Coronary artery (tissue), 2 donors: ENCODE measurements at regions not wholly inside any gene's neighbourhood (a gene's known extent, or its start where the extent isn't known, plus 50 kb on each side); places are given as distances from the start of the nearest gene placed in this dataset.
A peak's percentile ranks its signal among the peaks of the same experiment; 100 is the strongest.

Experiments
- DNase-seq: peaks from one replicate; pipeline ENCODE4 v3.0.0-alpha.2; 2017; ENCODE audit warnings: low spot score
- H3K27ac ChIP-seq, 2 donors: fragments of 200-600 bp; sonication (generic); one replicate each; pipeline ENCODE4 v1.5.1; 2016 to 2019
- H3K4me3 ChIP-seq: fragments of 200-600 bp; sonication (generic); 2 replicates; pipeline ENCODE4 v1.5.1; 2016; ENCODE audit warnings: mild to moderate bottlenecking, moderate library complexity
- TF ChIP-seq, protein P1 (sequence below): fragments of 200-600 bp; sonication (generic); IDR thresholded peaks from one replicate; pipeline ENCODE4 v1.5.1; 2019; ENCODE audit warnings: antibody characterized with exemption

DNA sequence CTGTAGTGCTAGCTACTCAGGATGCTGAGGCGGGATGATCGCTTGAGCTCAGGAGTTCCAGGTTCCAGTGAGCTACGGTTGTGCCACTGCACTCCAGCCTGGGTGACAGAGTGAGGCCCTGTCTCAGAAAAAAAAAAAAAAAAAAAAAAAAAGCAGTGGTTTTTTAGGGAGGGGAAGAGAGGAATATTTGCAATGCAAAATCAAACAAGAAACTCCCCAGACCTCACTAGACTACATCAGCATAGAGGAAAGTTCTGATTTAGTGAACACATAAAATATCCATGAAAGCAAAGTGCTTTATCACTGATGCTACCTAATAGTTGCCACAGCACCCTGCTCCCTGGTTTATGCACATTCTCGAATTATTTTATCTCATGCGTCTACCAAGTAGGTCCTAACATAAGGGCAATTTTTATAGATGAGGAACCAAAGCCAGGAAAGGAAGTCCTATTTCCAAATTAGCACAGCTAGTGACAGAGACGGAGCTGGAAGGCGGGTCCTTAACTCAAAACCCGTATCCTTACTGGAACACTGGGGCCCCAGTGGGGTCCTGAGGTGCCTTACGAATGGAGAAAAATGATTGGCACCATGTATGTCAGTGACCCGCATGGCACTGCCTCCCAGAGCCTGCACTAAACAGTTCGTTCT lies 50.7 kb upstream of the GPR157 start:
- Histone ChIP-seq H3K27ac (peak overlapping the region in 1 of 2 donors; percentile 77), H3K4me3 (no peak overlapping the region)
- DNase-seq, result no peak
- TF ChIP-seq, protein P1, sequence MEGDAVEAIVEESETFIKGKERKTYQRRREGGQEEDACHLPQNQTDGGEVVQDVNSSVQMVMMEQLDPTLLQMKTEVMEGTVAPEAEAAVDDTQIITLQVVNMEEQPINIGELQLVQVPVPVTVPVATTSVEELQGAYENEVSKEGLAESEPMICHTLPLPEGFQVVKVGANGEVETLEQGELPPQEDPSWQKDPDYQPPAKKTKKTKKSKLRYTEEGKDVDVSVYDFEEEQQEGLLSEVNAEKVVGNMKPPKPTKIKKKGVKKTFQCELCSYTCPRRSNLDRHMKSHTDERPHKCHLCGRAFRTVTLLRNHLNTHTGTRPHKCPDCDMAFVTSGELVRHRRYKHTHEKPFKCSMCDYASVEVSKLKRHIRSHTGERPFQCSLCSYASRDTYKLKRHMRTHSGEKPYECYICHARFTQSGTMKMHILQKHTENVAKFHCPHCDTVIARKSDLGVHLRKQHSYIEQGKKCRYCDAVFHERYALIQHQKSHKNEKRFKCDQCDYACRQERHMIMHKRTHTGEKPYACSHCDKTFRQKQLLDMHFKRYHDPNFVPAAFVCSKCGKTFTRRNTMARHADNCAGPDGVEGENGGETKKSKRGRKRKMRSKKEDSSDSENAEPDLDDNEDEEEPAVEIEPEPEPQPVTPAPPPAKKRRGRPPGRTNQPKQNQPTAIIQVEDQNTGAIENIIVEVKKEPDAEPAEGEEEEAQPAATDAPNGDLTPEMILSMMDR, result no peak

DNA sequence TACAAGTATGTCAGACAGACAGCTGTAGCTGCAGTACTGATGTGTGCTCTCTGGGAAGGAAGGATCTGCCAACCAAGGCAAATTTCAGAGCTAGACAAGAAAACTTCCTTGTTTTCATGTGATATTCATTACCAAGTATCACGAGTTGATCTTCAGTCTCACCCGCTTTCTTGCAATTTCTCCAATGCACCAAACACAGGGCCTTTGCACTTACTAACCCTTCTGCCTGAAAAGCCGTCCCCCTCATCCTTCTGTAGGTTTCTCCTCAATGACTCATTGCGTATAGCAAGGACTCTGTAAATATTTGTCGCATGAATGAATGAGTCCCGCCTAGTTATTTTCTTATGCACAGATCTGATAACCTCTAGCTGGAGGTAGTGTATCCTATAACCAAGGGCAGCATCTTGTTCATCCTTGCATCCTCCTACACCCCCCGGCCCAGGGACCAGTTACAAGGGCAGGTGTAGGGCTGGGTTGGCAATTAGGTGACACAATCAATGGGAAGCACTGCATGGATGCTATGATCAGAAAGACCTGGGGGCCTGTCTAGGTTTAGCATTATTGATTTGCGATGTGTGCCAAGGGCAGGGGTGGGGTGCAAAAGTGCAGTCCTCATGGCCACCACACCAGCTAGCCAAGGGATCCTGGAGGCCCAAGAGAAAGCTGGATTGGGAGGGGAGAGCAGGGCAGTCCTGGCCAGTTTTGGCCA lies 51.4 kb upstream of the GPR157 start:
- no peak for DNase-seq
- Histone ChIP-seq H3K27ac (peak overlapping the region in 1 of 2 donors; percentile 77), H3K4me3 (peak overlapping the region; percentile 87)
- TF ChIP-seq, protein P1, result no peak

DNA sequence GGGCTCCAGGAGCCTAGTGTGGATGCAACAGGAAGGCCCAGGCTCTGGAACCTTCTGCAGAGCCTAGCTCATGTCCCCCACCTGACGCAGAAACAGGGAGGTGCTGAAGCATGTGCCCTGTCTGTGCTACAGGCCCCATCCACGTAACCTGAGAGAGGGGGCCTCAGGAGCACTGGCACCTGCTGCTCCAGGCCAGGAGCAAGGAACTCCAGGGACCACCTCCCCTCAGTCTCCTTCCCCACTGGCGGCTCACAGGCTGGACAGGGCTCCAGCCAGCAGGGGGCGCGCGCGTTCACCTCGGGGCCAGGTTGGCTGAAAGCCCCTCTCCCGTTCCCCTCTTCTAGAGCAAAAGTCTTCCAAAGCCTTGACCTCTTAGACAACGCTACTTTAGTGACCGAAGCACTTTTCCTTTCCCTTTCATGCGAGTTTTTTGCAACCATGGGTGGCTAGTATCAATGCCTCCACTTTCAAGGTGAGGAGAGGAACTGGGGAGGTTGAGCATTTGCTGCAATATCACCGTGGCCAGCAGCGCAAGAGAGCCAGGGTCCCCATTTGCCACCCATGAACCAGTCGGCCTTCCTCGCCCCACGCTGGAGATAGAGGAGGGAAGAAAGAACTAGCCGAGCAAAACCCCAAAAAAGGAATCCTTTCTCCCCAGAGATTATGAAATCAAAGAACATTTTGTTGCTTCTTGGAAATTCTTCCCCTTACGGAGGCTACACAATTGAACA lies 52.4 kb upstream of the GPR157 start:
- Histone ChIP-seq H3K27ac (peak overlapping the region in 1 of 2 donors; percentile 77), H3K4me3 (peak overlapping the region; percentile 87)
- TF ChIP-seq, protein P1, result peak; percentile 95
- DNase-seq, result no peak

DNA sequence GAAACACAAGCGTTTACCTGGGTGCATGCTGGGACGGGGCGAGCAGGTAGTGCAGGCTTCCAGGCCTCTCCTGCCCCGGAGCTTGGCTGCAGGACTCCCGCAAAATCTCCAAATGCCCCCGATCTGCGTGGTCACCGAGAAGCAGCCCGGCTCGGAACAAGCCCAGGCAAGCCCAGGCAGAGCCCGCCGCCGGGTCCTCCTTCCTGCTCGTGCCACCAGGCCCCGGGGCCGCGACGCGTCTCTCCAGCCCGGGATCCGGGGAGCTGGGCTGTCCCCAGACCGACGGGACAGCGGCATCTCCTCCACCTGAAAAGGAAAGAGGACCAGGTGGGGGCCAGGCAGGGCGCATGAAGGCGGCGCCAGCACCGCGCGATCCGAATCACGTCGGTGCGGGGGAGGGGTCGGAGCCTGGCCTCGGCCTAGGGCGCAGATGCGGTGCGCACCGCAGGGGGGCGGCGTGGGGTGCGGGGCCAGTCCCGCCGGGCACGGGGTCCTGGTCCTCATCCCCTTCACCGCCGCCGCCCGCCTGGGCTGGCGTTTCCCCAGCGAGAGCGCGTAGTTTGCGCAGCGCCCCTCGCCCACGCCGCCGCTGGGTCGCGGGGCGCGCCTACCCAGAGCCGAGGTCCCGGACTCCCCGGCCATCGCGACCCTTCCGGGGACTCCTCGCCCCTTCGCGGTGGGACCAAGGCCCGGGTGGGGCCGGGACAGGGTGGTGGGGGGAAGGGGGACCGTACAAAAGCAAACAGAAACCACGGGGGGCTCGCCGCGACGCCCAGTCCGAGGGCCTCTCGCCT lies 52.4 kb upstream of the H6PD start:
- no peak for DNase-seq
- peak overlapping the region; percentile 87 for H3K4me3 ChIP-seq

DNA sequence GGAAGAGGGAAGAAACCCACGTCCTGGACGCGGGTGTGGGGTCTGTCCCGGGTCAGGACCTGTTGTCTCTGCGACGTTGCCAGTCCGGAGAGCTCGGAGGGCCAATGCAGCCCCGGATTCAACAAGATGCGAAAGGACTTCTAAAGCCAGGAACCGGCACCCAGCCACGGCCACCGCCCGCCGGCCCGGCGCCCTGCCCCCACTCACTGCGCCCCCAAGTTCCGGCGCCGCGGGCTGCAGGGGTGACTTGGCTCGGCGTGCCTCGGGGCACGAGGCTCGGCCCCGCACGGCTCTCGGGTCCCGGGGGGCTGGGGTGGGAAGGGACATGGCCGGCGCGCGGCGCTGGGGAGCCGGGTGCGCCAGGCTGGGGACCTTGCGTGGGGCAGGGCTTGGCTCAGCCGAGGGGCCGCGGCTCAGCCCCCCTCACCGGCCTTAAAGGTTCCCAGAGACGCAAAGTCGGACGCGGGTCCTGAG lies 51.8 kb upstream of the H6PD start:
- DNase-seq, result no peak
- peak overlapping the region; percentile 87 for H3K4me3 ChIP-seq
- TF ChIP-seq, protein P1, result no peak
- H3K27ac ChIP-seq, result peak overlapping the region; percentile 45 to 77

More for the DNA sequence above, 52.4 kb upstream of the H6PD start:
- TF ChIP-seq, protein P1, result no peak
- peak overlapping the region; percentile 45 to 77 for H3K27ac ChIP-seq

DNA sequence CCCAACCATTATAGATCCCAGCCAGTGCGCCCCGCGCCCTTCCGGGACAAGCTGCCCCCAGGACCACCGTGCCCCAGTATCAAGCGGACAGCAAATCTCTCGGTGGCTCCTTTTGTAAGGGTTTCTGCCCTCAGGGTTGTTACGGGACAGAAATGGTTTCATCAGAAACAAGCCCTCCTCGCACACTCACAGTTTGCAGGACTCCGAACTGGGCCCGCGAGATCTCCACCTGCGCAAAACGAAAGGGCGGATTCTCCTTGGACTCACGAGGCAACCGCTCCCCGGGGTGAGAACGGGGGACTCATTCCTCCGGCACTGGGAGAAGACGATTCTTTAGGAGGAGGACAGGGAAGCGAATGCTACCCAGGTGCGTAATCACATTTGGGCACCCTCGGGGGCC lies 51.1 kb upstream of the H6PD start:
- Histone ChIP-seq H3K27ac (peak overlapping the region in 1 of 2 donors; percentile 45), H3K4me3 (peak overlapping the region; percentile 87)
- TF ChIP-seq, protein P1, result no peak
- DNase-seq, result no peak
